Thymus (tissue), 11 donors: ENCODE measurements at regions not wholly inside any gene's neighbourhood (a gene's known extent, or its start where the extent isn't known, plus 50 kb on each side); places are given as distances from the start of the nearest gene placed in this dataset.
"Not testable (repeated sequence)": the region's sequence is repeated elsewhere in the genome, so short reads cannot be mapped to it uniquely, and the experiment has no call there.

Experiments
- DNase-seq, 9 donors: peaks; one replicate each; pipeline ENCODE4 v3.0.0-alpha.2; 2013; ENCODE audit warnings: low spot score in 9 of 9, low read depth in 6 of 9, missing footprints in 1 of 9
- H3K27ac ChIP-seq, 2 donors: one replicate each; pipeline ENCODE4 v1.5.1; 2013; ENCODE audit warnings: control low read depth in 1 of 2, low read depth in 1 of 2, low read length in 1 of 2, mild to moderate bottlenecking in 1 of 2, moderate library complexity in 1 of 2
- H3K27me3 ChIP-seq, 2 donors: one replicate each; pipeline ENCODE4 v1.5.1; 2013; ENCODE audit warnings: low read length in 1 of 2; ENCODE audit not compliant: control insufficient read depth in 2 of 2, insufficient read depth in 1 of 2
- H3K36me3 ChIP-seq, 2 donors: one replicate each; pipeline ENCODE4 v1.5.1; 2013; ENCODE audit warnings: low read length in 1 of 2, mild to moderate bottlenecking in 1 of 2, moderate library complexity in 1 of 2; ENCODE audit not compliant: control insufficient read depth in 2 of 2, insufficient read depth in 2 of 2
- H3K4me1 ChIP-seq, 2 donors: one replicate each; pipeline ENCODE4 v1.5.1; 2013; ENCODE audit warnings: low read length in 2 of 2; ENCODE audit not compliant: control insufficient read depth in 2 of 2, insufficient read depth in 2 of 2
- H3K4me3 ChIP-seq, 2 donors: one replicate each; pipeline ENCODE4 v1.5.1; 2013; ENCODE audit warnings: low read length in 2 of 2, control low read depth in 1 of 2, mild to moderate bottlenecking in 1 of 2
- H3K9me3 ChIP-seq, 2 donors: one replicate each; pipeline ENCODE4 v1.5.1; 2013; ENCODE audit warnings: low read length in 1 of 2, mild to moderate bottlenecking in 1 of 2; ENCODE audit not compliant: control insufficient read depth in 2 of 2, insufficient read depth in 1 of 2
- WGBS: extraction: QIAGEN DNeasy Blood & Tissue Kit; methylation state at CpG from one replicate; pipeline ENCODE4 v1.1.7; 2013; 5-methylcytosine and 5-hydroxymethylcytosine counted together
- donor health status: healthy.

DNA sequence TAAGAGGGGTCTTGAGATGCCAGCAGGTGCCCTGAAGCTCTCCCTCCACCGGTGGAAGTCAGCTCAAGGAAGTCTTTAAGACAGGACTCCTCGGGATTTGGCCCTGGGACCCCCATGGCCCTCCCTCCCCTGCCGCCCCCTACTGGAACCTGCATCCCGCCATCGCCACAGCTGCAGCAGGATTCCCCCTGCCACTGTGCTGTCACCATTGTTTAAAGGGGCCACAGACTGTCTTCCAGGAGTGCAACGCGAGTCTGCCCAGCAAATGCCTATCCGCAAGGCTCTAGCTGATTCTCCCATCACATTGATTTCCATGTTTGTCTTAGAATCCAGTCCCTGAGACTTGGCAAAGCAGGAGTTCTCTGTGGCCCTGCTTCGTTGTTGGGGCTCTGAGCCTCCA, 770.8 kb upstream of the ALG10B start:
- WGBS, result 86% methylated on average over 9 of the region's 9 CpGs
- no peaks in the 10 kb centered on the region for H3K4me1 ChIP-seq
- H3K4me3 ChIP-seq, result no peak overlapping the region
- H3K9me3 ChIP-seq, result peaks cover 6 to 79% of the 10 kb centered on the region in 2 donors
- no peak for DNase-seq
- H3K27ac ChIP-seq, result no peak overlapping the region
- no peaks in the 10 kb centered on the region for H3K27me3 ChIP-seq
- no peaks in the 10 kb centered on the region for H3K36me3 ChIP-seq

- Histone ChIP-seq H3K27ac (no peak overlapping the region), H3K36me3 (no peaks in the 10 kb centered on the region), H3K4me3 (no peak overlapping the region), H3K4me1 (no peaks in the 10 kb centered on the region), H3K9me3 (peaks cover 5 to 75% of the 10 kb centered on the region in 2 donors), H3K27me3 (no peaks in the 10 kb centered on the region)
- no peak for DNase-seq
- WGBS, result 97% methylated on average over 10 of the region's 10 CpGs
Measured at GRCh38 chr12:37546206-37546605, 770.4 kb upstream of the ALG10B start.

DNA sequence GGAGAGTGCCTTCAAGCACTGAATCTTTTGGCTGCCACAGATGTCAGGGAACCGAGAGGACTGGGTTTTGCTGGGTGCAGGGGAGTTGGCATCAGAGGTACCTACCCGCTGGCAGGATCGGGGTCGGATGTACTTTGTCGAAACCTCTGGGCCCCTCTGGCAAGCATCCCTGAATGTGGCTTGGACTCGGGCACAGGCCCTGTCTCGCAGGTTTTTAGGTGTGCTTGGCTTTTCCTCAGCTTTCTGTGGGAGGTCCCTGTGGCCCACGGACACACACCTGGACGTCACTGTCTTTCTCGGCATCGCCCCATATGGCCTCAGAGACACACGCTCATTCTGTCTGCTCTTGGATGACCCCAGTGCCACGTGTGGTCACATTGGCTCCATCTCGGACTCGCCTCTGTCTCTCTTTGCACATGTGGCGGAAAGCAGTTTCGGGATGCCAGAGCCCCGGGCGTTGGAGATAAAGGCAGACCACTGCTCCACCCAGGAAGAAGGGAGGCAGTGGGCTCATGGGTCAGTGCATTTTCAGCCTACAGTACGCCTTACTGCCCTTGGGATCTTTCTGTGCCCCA, 769.6 kb upstream of the ALG10B start:
- peaks cover 2 to 68% of the 10 kb centered on the region in 2 donors for H3K9me3 ChIP-seq
- no peak for DNase-seq
- H3K27me3 ChIP-seq, result no peaks in the 10 kb centered on the region
- H3K4me1 ChIP-seq, result no peaks in the 10 kb centered on the region
- no peaks in the 10 kb centered on the region for H3K36me3 ChIP-seq
- no peak overlapping the region for H3K27ac ChIP-seq
- H3K4me3 ChIP-seq, result no peak overlapping the region
- 91% methylated on average over 20 of the region's 20 CpGs for WGBS

DNA sequence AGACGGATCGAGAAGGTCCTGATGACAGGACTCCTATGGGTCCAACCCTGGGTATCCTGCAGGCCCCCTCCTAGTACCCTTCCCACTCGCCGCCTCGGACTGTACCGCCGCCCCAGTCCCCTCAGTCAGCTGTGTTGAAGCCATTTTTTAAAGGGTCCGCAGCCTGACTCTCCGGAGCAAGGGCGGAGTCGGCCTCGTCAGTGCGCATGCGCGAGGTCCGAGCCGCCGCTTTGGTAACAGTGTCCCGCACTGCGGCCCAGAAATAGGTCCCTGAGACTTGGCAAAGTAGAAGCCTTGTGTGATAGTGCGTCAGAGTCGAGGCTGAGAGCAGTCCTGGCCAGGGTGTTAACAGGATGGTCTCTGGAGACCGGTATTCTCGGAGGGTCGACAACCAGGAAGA, 769.0 kb upstream of the ALG10B start:
- no peaks in the 10 kb centered on the region for H3K36me3 ChIP-seq
- DNase-seq, result no peak
- no peak overlapping the region for H3K4me3 ChIP-seq
- no peaks in the 10 kb centered on the region for H3K27me3 ChIP-seq
- peaks cover 2 to 62% of the 10 kb centered on the region in 2 donors for H3K9me3 ChIP-seq
- 77% methylated on average over 25 of the region's 25 CpGs for WGBS
- H3K4me1 ChIP-seq, result no peaks in the 10 kb centered on the region
- H3K27ac ChIP-seq, result no peak overlapping the region

DNA sequence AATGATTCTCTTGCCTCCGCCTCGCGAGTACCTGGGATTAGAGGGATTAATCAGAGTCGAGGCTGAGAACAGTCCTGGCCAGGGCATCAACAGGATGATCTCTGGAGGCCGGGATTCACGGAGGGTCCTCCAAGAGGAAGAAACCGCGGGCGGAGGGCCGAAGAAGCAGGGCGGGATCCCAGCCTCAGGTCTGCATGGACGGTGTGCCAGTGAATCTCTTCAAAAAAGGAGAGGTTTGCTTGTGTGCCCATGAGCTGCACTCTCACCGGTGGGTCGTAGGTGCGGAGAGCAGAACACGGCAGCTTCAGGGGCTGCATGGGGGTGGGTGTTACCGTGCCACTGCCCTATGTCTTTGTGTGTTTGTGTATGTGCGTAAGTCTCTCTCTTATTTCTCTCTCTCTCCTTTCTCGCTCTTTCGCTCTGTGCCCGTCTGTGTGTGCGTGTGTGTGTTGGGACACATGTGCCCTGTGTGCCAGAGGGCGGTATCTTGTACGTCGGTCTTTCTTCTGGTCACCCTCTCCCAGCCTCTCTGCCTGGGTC, 768.2 kb upstream of the ALG10B start:
- H3K27ac ChIP-seq, result no peak overlapping the region
- no peaks in the 10 kb centered on the region for H3K36me3 ChIP-seq
- WGBS, result 94% methylated on average over 25 of the region's 25 CpGs
- no peak for DNase-seq
- no peak overlapping the region for H3K4me3 ChIP-seq
- peaks cover 2 to 55% of the 10 kb centered on the region in 2 donors for H3K9me3 ChIP-seq
- no peaks in the 10 kb centered on the region for H3K4me1 ChIP-seq
- H3K27me3 ChIP-seq, result no peaks in the 10 kb centered on the region

- not testable (repeated sequence) for H3K27ac ChIP-seq, DNase-seq, H3K27me3 ChIP-seq, H3K4me3 ChIP-seq, H3K4me1 ChIP-seq, H3K36me3 ChIP-seq
- H3K9me3 ChIP-seq, result peaks cover 0 to 21% of the 10 kb centered on the region in 2 donors
- 81% methylated on average over 4 of the region's 4 CpGs for WGBS
Measured at GRCh38 chr12:37556957-37557356, 759.6 kb upstream of the ALG10B start.

DNA sequence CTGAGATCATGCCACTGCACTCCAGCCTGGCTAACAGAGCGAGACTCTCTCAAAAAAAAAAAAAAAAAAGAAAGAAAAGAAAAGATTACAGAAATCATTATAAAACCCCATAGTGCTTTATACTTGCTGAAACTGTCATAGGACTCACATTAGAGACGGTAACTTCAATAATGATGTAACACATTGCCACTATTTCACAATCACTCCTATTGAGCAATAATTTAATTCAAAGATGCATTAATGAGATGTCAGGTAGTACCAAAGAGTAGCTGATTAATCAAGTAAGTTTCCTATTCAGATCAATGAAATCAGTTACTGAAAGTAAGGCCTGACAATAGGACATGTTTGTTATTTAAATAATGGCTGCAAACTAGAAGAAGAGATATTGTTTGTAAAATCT, 751.5 kb upstream of the ALG10B start:
- Histone ChIP-seq H3K9me3 (peaks cover 1 to 26% of the 10 kb centered on the region in 2 donors), H3K4me3 (no peak overlapping the region), H3K36me3 (no peaks in the 10 kb centered on the region), H3K27ac (no peak overlapping the region), H3K4me1 (no peaks in the 10 kb centered on the region), H3K27me3 (no peaks in the 10 kb centered on the region)
- 78% methylated on average over 2 of the region's 2 CpGs for WGBS
- DNase-seq, result no peak

DNA sequence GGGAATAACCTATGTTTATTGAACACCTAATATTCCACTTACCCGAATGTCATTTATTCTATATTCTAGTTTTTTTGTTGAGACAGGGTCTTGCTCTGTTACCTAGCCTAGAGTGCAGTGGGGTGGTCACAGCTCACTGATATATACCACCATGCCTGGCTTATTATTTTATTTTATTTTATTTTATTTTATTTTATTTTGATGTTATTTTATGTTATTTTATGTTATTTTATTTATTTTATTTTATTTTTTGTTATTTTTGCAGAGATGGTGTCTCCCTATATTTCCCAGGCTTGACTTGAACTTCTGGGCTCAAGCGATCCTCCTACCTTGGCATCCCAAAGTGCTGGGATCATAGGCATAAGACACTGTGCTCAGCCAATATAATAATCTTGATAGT, 746.0 kb upstream of the ALG10B start:
- H3K36me3 ChIP-seq, H3K27ac ChIP-seq, H3K27me3 ChIP-seq, H3K4me3 ChIP-seq, H3K4me1 ChIP-seq, DNase-seq: not testable (repeated sequence)
- peaks cover 1 to 22% of the 10 kb centered on the region in 2 donors for H3K9me3 ChIP-seq
- WGBS, result 88% methylated on average over 2 of the region's 2 CpGs
